Nucleus accumbens (tissue), 56 donors: ENCODE measurements at regions not wholly inside any gene's neighbourhood (a gene's known extent, or its start where the extent isn't known, plus 50 kb on each side); places are given as distances from the start of the nearest gene placed in this dataset.

Experiments used
- DNase-seq, 56 donors: peaks; one replicate each; lab custom pipeline; 2025; lab: John Stamatoyannopoulos, UW

DNA sequence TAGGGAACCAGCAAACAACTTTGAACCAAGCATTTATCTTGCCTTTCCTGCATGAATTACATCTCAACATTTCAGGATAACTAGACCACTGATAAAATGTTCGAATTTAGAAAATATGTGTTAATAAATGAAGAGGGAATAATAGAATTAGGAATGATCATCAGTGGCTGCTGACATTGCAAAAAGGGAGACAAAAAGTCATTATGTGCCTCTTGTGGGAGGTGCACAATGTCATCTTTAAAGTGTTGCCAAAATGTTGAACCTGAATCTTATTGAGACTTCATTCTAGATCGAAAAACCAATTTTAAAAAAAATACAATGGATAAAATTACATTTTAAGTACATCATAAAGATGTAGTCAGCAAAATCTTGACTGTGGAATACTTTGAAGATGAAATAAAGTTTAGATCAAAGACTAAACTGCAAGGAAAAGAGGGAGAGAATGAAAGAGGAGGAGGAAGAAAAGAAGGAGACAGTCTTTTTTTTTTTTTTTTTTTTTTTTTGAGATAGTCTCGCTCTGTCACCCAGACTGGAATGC lies 299.3 kb downstream of the FBXW7 start:
- DNase-seq = no peak

DNA sequence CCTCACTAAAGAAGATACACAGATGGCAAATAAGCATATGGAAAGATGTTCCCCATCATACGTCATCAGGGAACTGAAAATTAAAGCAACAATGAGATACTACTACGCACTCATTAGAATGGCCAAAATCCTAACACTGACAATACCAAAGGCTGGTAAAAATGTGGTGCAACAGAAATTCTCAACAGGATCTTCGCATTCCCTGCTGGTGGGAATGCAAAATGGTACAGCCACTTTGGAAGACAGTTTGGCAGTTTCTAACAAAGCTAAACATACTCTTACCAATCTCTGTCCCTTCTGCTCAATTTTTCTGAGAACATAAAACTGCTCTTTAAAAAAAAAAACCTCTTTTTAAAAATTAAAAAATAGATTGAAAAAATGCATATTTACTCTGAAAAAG lies 300.2 kb downstream of the FBXW7 start:
- DNase-seq = no peak

DNA sequence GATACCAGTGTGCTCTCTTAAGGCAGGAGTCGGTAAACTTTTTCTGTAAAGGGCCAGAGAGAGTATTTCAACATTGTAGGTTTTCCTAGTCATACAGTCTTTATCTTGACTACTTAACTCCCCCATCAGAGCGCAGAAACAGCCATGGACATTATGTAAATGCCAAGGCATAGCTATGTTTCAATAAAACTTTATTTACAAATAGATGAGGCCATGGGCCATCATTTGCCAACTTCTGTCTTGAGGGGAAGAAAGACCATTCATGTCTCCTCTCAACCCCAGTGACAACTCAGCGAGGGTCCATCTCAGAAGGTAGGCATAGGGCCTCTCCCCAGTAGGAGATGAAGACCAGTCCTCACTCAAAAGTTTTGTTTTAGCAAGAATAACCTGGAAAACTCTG lies 301.3 kb downstream of the FBXW7 start:
- no peak for DNase-seq

DNA sequence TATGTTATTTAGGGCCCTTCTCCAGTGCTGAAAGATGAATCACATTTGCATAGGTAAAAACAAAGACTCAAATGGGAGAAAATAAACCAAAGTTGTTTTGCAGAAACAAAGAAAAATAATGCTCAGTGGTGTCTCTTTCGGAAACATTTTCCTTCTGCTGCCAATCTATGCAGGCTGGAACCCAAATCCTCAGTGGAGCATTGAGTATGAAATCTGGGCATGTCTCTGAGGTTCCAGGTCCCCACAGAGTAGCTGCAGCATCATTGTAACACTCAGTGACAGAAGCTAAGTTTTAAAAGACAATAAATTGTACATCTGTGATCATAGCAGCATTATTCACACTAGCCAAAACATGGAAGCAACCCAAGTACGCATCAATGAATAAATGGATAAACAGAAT lies 303.6 kb downstream of the FBXW7 start:
- DNase-seq = no peak

DNA sequence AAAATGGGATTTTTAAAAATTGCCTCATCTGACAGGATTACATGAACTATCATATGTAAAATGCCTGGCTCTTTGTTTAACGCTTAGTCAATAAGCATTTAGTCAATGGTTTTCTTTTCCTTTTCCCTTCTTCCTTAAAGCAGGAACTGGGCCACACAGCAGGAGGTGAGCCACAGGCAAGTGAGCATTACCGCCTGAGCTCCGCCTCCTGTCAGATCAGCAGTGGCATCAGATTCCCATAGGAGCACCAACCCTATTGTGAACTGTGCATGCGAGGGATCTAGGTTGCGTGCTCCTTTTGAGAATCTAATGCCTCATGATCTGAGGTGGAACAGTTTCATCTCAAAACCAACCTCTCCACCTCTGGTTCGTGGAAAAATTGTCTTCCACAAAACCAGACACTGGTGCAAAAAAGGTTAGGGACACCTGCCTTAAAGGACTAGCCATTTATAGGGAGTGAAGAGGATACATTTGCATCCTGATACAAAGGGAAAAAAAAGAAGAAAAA lies 306.1 kb downstream of the FBXW7 start:
- no peak for DNase-seq

DNA sequence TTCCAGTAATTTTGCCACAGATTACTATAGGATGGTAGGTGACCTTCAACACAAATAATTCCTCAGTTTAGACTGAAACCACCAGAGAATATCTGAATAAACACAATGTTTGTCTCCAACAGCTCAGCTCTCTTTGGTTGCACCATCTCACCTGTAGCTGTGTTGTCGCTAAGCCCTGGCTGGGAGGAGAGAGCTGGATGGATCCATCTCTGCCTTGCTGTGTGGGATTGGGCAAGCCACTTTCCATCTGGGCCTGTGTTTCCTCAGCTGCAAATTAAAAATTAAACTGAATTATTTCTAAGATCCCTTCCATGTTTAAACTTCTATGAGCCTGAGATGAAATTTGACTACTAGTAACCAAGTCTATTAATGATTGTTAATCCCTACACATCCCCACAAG lies 310.2 kb downstream of the FBXW7 start:
- DNase-seq = no peak

DNA sequence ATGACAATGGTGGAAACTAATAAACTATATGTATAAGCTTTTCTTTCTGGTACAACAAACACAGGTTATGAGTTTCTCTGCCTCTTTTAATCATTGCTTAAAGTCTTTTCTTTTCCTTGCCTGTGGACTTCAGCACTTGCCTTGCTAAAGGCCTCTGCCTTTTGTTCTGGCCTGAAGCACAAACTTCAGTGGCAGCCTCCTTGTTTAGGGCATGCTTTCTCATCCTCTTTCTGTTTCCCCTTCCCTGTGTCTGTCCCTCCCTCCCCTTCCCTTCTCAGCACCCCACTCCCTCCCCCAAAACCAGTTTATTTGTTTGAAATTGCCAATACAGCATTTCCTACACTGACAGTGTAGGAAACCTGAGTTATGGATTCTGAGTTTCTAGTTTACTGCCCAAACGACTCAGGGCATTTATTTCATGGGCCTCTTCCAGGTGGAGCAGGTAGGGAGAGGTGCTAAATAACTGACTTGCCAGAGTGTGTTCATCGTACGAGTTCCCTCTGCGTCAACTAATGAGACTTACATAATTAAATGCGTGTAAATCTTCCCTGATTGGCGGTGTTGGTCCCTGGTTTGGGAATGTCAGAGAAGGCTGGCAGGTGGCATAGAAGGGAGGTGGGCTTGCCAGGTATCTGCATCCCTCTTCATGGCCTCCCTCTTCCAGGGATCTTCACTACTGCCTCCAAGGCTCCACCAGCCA lies 311.0 kb downstream of the FBXW7 start:
- no peak for DNase-seq

DNA sequence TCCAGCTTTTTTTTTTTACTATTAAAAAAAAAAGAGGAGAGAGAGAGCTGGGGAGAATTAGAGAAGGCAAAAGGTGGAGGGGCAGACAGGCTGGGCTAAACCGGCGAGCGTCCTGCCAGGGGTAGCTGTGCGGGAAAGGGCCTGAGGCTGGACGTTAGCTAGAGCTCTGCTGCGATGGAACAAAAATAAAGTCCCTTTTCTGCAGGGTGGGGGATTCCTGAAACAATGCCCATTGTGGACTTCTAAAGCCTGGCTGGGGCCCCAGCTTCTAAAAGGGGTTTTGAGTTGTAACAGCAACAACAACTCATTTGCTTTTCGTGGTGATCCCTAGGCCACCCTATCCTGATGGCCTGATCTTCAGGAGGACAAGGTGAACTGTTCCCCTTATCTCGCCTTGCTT lies 311.7 kb downstream of the FBXW7 start:
- DNase-seq = no peak

DNA sequence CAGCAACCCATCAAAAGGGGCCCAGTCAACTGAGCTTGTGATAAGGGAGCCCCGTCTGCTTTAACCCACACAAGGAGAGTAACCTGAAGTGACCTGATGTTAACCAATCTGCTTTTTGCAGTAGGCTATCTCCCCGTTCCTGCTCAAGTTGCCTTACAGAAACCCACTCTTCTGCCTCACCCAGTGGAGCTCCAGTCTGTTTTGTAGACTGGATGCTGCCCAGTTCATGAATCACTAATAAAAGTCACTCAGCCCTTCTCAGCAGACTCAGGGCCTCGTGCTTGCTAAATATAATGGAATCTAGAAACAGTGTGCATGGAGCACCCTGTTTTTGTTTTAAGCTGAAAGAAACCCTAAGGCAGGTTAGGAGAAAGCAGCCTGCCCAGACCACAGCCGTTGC lies 312.3 kb downstream of the FBXW7 start:
- no peak for DNase-seq

DNA sequence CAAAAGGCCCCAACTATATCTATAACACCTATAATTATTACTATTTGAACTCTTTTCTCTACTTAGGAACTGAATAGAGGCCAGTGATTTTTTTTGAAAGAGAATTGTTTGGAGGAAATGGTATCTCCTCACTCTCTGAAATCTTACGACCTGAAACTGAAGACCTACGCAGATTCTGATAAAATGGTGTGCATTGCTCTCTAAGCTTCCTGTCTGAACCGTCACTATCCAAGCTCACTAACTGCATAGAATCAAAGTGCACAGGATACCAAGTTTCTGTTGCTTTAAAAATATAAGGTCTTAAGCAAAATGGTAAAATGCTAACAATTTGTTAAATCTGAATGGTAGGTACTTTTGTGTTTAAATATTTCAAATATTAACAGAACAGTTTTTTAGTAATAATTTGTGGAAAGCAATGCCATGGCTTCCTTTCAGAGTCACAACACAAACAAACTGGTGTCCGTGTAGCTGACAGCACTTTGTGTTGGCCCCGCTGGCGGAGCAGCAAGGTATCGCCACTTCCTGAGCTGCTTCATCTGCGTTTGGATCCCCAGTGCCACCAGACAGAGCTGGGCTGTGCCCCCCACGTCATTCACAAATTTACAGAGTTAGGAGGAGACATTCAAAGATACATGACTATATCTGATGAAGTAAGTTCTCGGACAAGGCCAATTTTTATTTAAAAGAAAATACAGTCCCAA lies 313.9 kb downstream of the FBXW7 start:
- DNase-seq = no peak

DNA sequence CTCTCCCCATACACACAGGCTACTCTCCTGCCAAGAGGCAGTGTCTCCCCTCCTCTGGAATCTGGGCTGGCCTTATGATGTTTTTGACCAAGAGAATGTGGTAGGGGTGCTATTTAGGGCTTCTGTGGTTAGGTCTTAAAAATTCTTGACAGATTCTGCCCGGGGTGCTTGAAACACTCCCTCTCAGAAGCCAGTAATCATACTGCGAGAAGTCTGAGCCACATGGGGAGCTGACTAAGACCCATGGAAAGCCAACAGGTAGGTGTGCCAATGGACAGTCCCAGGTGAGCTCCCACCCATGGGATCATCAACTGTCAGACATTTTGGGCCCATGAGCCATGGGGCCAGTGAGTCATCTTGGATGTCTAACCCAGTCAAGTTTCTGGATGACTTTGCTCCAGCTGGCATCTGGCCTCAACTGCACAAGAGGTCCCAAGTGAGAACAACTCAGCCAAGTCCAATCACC lies 315.7 kb downstream of the FBXW7 start:
- DNase-seq = no peak

DNA sequence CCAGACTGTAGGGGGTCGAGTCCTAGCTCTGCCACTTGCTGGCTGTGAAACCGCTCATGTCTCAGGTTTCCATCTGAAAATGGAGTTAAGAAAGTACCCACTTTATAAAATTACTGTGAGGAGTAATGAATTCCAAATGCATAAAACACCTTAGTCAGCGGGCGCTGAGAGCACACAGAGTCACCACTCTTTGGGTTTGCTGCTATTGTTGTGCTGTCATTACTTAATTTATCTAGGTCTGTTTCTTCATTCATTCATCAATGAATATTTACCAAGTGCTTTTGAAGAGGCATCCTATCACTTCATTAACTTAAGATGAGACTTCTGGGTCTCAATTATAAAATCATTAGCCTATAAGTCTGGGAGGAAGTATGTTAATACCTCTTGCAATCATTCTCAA lies 317.3 kb downstream of the FBXW7 start:
- DNase-seq = no peak

DNA sequence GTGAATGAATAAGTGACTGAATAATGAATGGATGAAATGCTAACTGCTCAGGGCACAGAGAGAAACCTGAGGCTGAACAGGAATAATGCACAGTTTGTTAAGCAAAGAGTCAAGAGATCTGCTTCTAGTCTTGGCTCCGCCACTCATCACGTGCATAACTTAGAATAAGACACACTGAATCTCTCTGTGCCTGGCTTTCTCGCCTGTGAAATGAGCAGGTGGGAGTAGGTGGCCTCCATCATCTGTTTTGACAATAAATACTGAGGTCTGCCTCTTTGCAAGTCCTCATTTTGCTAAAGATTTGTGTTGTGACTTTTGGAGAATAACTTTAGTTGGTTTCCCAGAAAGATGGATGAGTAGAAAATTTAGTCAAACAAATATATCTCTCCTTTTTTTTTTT lies 318.0 kb downstream of the FBXW7 start:
- DNase-seq = no peak

DNA sequence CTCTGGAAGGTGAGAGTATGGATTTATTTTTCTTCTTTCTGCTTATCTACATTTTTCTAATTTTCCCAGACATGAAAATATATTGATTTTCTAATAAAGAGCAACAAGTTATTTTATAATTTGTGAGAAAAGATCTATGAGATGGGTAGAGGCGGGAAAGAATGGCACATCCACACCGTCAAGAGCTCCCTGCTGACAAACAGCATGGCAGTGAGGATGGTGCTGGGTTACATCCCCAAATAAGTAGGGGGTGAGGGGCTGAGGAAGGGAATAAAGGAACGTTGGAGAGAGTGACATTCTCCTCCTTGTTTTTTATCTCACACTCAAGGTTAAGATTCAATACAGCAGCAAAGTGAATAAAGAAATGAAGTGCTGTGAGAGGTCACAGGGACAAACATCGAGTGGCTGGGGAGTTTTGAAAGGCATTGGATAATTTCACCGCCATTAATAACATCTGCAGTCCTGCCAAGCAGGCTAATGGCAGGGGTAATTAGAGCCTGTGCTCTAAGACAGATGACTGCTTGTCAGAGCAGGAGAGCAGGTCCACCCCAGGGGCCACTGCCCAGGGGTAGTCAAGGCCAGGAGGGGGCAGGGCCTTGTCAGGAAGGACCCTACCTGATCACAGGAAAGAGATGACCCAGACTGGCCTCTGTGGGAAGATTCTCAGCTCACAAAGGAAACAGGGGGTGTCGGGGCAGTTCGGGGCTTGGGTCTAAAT lies 323.8 kb downstream of the FBXW7 start:
- DNase-seq = no peak

DNA sequence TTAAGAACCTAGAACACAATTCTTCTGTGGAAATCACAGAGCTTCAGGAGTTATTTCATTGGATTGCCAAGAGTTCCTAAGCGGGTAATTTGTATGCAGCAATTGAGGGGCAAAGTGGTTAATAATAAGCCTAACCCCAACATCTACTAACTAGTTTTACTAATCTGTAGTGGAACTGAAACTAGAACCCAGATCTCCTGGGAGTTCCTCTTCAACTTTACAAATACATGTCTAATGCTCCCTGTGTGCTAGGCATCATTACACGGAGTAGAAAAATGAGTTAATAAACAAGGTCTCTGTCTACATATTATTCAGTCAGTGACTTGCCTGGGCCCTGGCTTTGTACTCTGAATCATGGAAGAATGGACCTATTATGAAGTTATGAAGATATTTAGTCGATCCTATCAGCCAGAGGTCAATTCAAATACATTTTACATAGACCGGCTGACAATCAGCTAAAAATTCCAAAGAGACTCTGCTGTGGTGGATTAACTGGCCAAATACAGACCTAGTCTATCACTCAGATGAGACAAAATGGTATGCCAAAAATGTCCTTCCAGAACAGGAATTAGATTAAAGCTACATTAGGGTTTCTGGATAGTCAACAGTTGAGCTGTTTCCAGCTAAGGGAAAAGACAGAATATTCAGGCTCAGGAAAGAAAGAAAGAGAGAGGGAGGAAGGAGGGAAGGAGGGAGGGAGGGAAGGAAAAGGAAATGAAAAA lies 326.0 kb downstream of the FBXW7 start:
- DNase-seq = no peak

DNA sequence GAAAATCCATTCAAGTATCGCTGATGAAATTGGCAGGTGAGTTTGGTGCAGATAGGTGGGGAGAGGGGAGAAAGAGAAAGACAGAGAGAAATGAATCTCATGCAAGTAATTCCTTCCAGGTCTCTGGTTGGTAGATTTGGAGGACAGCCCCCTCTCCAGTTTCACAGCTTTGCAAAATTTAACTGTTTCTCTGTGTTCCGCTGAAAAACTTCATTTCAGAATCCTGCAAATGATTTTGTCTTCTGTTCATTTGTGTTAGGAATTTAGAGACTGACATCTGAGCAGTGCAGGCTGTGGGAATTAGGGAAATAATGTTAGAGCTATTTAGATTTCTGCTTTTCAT lies 328.5 kb downstream of the FBXW7 start:
- no peak for DNase-seq

DNA sequence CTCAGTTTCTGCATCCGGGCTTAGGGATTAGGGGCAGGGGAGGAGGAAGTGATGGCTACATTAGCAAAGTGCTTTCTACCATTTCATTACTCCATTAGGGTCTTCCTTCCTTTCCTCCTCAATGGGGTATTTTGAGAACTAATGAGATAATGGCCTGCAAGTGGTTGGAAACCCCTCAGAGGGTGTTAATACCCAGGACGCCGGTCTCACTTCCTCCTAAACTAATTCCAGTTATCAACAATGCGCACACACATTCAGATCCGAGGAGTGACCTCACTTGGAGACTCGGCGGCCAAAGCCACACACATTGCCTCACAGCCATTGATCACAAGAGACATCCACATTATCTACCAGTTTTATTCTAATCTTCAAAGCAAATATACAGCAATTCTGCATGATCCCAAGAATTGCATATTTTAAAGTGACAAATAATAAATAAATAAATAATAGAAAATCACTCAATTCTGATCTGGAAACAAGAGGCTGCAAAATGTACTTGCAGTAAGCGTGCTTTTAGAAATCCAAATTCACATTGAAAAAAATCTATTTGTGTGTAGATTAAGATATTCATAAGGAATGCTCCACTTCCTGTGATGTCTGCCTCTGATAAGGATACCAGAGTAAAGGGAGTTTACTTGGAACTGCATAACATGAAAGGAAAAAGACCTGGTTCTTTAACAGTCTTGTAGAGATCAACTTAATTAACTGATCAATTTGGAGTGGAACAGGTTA lies 329.1 kb downstream of the FBXW7 start:
- DNase-seq = no peak

DNA sequence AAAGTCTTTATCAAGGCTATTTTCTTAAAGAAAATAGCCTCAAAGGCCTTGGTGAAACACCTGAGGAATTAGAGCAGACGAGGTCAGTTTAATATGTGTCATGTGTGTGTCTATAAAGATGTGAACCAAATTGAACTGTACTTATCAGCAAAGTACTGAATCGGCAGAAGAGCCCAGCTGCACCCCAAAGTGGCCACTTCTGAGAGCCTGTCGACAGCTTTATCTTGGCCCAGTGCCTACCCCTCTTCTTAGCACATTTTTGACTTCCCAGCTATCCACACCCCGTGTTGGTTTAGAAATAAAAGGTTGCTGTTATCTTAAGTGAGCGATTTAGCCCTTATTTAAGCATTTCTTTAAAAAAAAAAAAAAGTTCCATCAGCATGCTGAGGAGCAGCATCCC lies 329.7 kb downstream of the FBXW7 start:
- no peak for DNase-seq

DNA sequence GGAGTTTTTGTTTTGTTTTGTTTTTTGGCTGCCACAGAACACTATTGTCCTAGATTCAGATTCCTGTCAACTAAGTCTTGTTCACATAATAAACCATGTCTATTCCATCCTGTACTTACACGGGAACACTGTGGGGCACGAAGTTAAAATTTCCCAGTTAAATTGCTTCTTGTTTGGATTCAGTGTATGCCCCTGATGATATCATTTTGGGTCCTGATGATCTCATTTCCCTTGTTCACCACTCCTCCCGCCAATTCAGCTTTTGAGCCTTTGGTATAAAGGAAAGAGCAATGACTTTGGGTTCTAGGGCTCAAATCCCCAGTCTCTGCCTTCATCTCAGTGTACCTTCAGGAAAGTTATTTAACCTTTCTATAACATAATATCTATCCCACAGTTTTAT lies 333.5 kb downstream of the FBXW7 start:
- no peak for DNase-seq
